A673 (cell line): ENCODE measurements at regions not wholly inside any gene's neighbourhood (a gene's known extent, or its start where the extent isn't known, plus 50 kb on each side); places are given as distances from the start of the nearest gene placed in this dataset.

Experiments
- EZH2 ChIP-seq: fragments of 200-600 bp; sonication (generic); IDR thresholded peaks from 2 replicates; pipeline ENCODE4 v1.6.1; 2017; ENCODE audit warnings: borderline replicate concordance, low read depth, mild to moderate bottlenecking, mixed read lengths, antibody characterized with exemption, low read length; ENCODE audit not compliant: poor library complexity, severe bottlenecking
- TF ChIP-seq, protein P1 (sequence below): fragments of 300-800, 200-600 bp; sonication (generic); conservative IDR thresholded peaks from 2 replicates; pipeline ENCODE4 v1.5.1; 2017; ENCODE audit warnings: low read depth, mild to moderate bottlenecking, antibody characterized with exemption, low read length, moderate library complexity, mixed read lengths

DNA sequence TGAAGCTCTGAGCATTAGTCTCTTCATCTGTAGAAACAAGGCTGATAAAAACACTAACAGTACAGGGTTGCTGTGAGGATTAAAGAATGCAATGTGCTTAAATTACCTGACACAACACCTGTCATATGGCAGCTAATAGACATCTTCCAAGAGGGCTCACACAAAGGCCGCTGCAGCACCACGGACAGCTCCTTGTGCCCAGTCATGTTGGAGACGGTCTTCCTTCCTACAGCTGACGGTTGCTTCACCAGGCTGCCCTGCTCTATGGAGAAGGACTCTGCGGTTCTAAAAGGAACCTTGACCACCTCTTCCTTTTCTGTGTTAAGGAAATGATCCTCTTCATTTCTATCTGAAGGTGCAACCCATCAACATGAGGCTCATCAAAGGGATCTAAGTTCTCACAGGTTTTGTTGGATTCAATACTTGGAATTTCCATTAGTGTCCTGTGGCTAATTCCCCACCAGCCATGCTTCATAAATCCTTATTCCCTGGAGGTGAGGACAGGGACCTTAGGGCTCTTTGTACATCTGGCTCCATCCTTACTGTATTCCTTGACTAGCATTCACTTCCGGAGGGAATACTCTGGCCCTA lies 138.9 kb upstream of the CES5A start:
- TF ChIP-seq EZH2 = no peak
- TF ChIP-seq, protein P1, sequence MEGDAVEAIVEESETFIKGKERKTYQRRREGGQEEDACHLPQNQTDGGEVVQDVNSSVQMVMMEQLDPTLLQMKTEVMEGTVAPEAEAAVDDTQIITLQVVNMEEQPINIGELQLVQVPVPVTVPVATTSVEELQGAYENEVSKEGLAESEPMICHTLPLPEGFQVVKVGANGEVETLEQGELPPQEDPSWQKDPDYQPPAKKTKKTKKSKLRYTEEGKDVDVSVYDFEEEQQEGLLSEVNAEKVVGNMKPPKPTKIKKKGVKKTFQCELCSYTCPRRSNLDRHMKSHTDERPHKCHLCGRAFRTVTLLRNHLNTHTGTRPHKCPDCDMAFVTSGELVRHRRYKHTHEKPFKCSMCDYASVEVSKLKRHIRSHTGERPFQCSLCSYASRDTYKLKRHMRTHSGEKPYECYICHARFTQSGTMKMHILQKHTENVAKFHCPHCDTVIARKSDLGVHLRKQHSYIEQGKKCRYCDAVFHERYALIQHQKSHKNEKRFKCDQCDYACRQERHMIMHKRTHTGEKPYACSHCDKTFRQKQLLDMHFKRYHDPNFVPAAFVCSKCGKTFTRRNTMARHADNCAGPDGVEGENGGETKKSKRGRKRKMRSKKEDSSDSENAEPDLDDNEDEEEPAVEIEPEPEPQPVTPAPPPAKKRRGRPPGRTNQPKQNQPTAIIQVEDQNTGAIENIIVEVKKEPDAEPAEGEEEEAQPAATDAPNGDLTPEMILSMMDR = no peak
